Gastroesophageal sphincter (tissue), 4 donors: ENCODE measurements at regions not wholly inside any gene's neighbourhood (a gene's known extent, or its start where the extent isn't known, plus 50 kb on each side); places are given as distances from the start of the nearest gene placed in this dataset.
A peak's percentile ranks its signal among the peaks of the same experiment; 100 is the strongest.

Experiments
- ATAC-seq: fragments of 150-250 bp; one replicate; pipeline ENCODE4 v1.9.1; 2016; ENCODE audit warnings: mild to moderate bottlenecking, moderate library complexity
- H3K27ac ChIP-seq, 4 donors: fragments of 200-600 bp; sonication (generic) in 3 of 4; 1 replicate in 3 of 4; 2 replicates in 1 of 4; pipeline ENCODE4 v1.5.1; 2016 to 2019
- H3K27me3 ChIP-seq: fragments of 200-600 bp; sonication (generic); one replicate; pipeline ENCODE4 v1.5.1; 2019
- H3K36me3 ChIP-seq, 2 donors: fragments of 200-600 bp; sonication (generic); one replicate each; pipeline ENCODE4 v1.5.1; 2019; ENCODE audit warnings: control low read depth in 1 of 2
- H3K4me1 ChIP-seq, 3 donors: fragments of 200-600 bp; sonication (generic); 1 replicate in 2 of 3; 2 replicates in 1 of 3; pipeline ENCODE4 v1.5.1; 2016 to 2019; ENCODE audit warnings: control low read depth in 2 of 3
- H3K4me3 ChIP-seq, 2 donors: fragments of 200-600 bp; sonication (generic); one replicate each; pipeline ENCODE4 v1.5.1; 2019; ENCODE audit warnings: mild to moderate bottlenecking in 1 of 2, moderate library complexity in 1 of 2
- H3K9me3 ChIP-seq, 3 donors: fragments of 200-600 bp; sonication (generic); one replicate each; pipeline ENCODE4 v1.5.1; 2017 to 2019; ENCODE audit warnings: control low read depth in 2 of 3
- CTCF ChIP-seq, 4 experiments: fragments of 200-600 bp in 2 of 4; fragments of 450-650 bp in 2 of 4; sonication (generic) in 1 of 4; IDR thresholded peaks; one replicate each; pipeline ENCODE4 v1.5.1; 2017 to 2019; ENCODE audit warnings: antibody characterized with exemption in 4 of 4, mild to moderate bottlenecking in 2 of 4, moderate library complexity in 2 of 4
- EP300 ChIP-seq: sonication (generic); formaldehyde crosslinking; IDR thresholded peaks from one replicate; pipeline ENCODE4 v1.6.1; 2017; ENCODE audit warnings: antibody characterized with exemption, mild to moderate bottlenecking
- POLR2A ChIP-seq, 2 donors: fragments of 450-650 bp; IDR thresholded peaks; one replicate each; pipeline ENCODE4 v1.6.1; 2017; ENCODE audit warnings: antibody characterized with exemption in 2 of 2, mild to moderate bottlenecking in 2 of 2, moderate library complexity in 1 of 2
- POLR2AphosphoS5 ChIP-seq: sonication (generic); formaldehyde crosslinking; IDR thresholded peaks from one replicate; pipeline ENCODE4 v1.6.1; 2017; ENCODE audit warnings: antibody characterized with exemption
- WGBS, 2 donors: methylation state at CpG; one replicate each; pipeline ENCODE4 v1.1.5; 2018; ENCODE audit warnings: low coverage in 1 of 2; 5-methylcytosine and 5-hydroxymethylcytosine counted together

- ATAC-seq = no peak
- H3K27me3 ChIP-seq = no peaks in the 10 kb centered on the region
- peak overlapping the region in 3 of 4 donors; percentile 75 to 82 (median 78) for H3K27ac ChIP-seq
- H3K4me1 ChIP-seq = peaks cover 7 to 100% (median 59%) of the 10 kb centered on the region in 3 donors
- no peaks in the 10 kb centered on the region for H3K36me3 ChIP-seq
- H3K9me3 ChIP-seq = no peaks in the 10 kb centered on the region
- TF ChIP-seq CTCF (IDR thresholded peaks at IDR 0.05) (no peak), EP300 (no peak), POLR2AphosphoS5 (peak; percentile 6)
- 47 to 59% methylated on average over 12 to 15 of the region's 20 CpGs for WGBS, 2 donors
- H3K4me3 ChIP-seq = no peak overlapping the region
These were observed 306.3 kb downstream of the SEC14L1 start for GRCh38 chr17:77446940-77447634.

GRCh38 chr17:77449373-77449907 lies 308.7 kb downstream of the SEC14L1 start:
- H3K9me3 ChIP-seq = no peaks in the 10 kb centered on the region
- peak overlapping the region in 1 of 2 donors; percentile 59 for H3K4me3 ChIP-seq
- TF ChIP-seq POLR2AphosphoS5 (no peak), EP300 (no peak), CTCF (IDR thresholded peaks at IDR 0.05) (no peak), POLR2A (IDR thresholded peaks at IDR 0.05) (no peak)
- H3K27ac ChIP-seq = peak overlapping the region in 3 of 4 donors; percentile 92 to 94 (median 93)
- peaks cover 4 to 100% (median 76%) of the 10 kb centered on the region in 3 donors for H3K4me1 ChIP-seq
- ATAC-seq = no peak
- 20 to 44% methylated on average over 1 to 6 of the region's 9 CpGs for WGBS, 2 donors
- no peaks in the 10 kb centered on the region for H3K27me3 ChIP-seq
- no peaks in the 10 kb centered on the region for H3K36me3 ChIP-seq

- Histone ChIP-seq H3K36me3 (no peaks in the 10 kb centered on the region), H3K4me3 (peak overlapping the region; percentile 49 to 59), H3K27me3 (no peaks in the 10 kb centered on the region), H3K27ac (peak overlapping the region; percentile 88 to 94 (median 92)), H3K9me3 (no peaks in the 10 kb centered on the region), H3K4me1 (peaks cover 3 to 100% (median 73%) of the 10 kb centered on the region in 3 donors)
- TF ChIP-seq EP300 (no peak), POLR2AphosphoS5 (peak; percentile 55), POLR2A (IDR thresholded peaks at IDR 0.05) (no peak), CTCF (IDR thresholded peaks at IDR 0.05) (no peak)
- WGBS, 2 donors = 14 to 18% methylated on average over 8 to 13 of the region's 23 CpGs
- ATAC-seq = peak; percentile 48
These were observed 309.4 kb downstream of the SEC14L1 start for GRCh38 chr17:77449908-77450741.

GRCh38 chr17:77450742-77451244 lies 310.0 kb downstream of the SEC14L1 start:
- TF ChIP-seq EP300 (no peak), POLR2A (IDR thresholded peaks at IDR 0.05) (no peak), CTCF (IDR thresholded peaks at IDR 0.05) (no peak), POLR2AphosphoS5 (no peak)
- Histone ChIP-seq H3K4me1 (peaks cover 3 to 100% (median 66%) of the 10 kb centered on the region in 3 donors), H3K36me3 (no peaks in the 10 kb centered on the region), H3K4me3 (peak overlapping the region; percentile 49 to 59), H3K27me3 (no peaks in the 10 kb centered on the region), H3K27ac (peak overlapping the region; percentile 88 to 94 (median 92)), H3K9me3 (no peaks in the 10 kb centered on the region)
- WGBS, 2 donors = 3% methylated on average over 8 of the region's 9 CpGs; no CpG with 5 or more reads in 1 of the 2 donors
- no peak for ATAC-seq
